Muscle of back (tissue), 3 donors: ENCODE measurements at regions not wholly inside any gene's neighbourhood (a gene's known extent, or its start where the extent isn't known, plus 50 kb on each side); places are given as distances from the start of the nearest gene placed in this dataset.

Experiments used
- DNase-seq, 3 donors: peaks; one replicate each; pipeline versions ENCODE4 v3.0.0 to v3.0.0-alpha.2; 2013

DNA sequence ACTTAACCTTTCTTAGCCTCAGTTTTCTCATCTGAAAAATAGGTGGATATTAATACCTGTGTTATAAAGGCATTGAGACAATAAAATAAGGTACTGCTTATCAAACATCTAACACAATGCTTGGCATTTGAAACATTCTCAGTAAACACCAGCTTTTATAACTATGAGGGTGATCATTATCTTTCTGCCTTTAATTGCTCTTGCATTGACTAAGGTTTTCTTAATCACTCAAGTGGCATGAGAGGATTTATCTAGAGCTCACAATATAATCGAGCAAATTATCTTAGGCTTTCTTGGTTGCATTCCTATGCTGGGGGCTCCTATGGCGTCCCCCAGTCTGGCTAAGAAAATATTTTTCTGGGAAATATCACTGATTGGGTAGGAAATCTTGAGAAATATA lies 716.4 kb upstream of the MARCKS start:
- DNase-seq = no peak

DNA sequence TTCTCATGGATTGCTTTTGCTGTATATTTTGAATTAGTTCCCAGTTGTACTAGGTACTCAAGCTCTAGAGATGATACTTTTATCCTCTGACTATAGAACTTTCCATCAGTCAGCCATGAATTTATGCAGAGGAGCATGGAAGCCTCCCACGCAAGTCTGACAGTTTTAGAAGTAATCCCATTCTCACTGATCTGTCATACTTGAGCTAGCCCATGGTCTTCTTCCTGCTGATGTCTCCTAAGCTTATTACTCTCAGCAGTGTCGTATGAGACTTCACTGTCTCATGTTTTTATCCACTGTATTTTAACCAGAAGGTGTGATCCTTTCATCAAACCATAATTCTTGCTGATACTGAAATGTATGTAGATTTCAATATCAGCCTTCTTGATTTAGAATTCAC lies 715.2 kb upstream of the MARCKS start:
- no peak for DNase-seq

DNA sequence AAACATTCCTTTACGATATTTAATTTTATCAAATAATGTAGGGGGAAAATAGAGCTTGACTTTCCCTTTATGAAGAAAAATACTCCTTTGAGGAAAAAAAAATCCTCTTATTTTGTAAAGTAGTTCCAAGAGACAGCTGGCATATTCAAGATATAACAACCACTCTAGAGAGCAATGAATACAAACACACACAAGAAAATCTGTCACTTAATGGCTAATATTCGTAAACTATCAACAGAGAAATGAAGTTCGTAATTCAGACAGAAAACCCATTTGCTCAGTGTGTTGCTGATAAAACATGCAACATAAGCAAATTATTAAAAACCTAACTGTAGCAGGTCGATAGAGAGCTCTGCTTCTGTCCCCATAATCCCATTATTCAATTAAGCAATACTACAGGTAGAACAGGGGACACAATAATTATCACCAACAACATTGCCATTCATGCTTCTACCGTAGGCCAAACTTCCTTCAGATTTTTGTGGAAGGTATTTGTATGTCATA lies 714.4 kb upstream of the MARCKS start:
- DNase-seq = no peak

DNA sequence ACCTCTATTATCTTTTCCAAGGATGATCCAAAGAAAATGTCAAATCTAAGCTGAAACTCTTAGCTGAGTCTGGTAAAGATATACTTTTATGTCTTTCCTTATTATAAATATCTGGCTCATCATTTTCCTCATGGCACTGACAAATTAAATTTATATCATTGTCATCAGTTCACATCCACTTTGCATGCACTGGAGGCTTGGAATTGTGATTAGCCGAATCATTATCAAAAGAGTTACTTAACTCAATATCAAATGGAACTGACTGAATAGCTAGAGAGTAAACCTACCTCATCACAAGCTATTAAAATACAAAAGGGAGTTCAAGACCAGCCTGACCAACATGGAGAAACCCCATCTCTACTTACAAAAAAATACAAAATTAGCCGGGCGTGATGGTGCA lies 713.9 kb upstream of the MARCKS start:
- DNase-seq = no peak

DNA sequence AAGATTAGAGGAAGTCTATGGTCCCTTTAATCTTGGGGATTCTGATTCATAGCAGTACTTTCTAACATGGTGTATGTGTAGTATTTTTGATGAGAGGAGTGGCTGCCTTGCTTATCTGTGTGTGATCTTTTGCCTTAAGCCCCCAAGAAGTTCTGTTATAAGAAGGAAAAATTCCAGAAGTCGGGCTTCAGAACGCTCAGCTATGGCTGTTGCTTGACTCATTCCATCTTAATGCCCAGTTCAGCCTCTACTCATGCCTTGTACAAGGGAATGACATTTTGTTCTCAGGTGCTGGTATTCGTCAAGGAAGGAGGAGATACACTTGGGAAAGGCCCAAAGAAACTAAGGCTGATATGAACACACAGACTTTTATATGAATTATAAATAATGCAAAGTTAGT lies 713.0 kb upstream of the MARCKS start:
- no peak for DNase-seq

DNA sequence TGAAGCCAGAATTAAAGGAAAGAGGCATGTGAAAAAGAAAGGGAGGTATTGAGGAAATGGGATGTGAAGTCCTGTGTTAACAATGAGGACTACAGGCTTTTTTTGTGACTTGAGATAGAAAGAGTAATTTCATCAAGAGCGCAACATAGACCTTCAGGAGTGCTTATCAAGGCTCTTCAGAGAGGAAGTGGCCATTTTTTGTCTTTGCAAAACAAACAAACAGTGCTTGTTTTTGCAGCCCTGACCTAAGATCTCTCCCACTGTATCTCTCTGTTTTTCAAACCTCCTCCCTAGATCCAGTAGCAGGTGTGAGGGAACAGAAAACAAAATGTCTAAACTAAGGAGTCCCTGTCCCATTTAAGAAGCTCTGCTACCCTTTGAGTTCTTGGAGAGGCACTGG lies 710.3 kb upstream of the MARCKS start:
- DNase-seq = no peak

DNA sequence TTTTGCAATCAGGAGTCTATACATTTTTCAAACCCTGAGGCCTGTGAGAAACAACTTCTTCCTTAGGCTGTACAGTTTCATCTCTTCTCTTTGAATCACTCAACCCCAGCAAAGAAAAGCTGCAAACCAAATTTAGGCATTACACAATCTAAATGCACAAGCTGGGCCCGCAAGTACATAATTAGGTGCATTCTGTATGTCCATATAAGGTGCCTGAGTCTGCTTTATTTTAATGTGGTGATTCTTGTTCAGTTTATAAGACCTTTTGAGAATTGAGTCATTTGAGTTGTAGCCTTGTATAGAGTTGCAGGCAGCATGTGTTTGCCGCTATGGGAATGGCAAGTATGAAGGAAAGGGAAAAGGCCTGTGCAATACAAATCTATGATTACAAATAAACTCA lies 709.6 kb upstream of the MARCKS start:
- DNase-seq = peak in 1 of 3 donors; percentile 84

DNA sequence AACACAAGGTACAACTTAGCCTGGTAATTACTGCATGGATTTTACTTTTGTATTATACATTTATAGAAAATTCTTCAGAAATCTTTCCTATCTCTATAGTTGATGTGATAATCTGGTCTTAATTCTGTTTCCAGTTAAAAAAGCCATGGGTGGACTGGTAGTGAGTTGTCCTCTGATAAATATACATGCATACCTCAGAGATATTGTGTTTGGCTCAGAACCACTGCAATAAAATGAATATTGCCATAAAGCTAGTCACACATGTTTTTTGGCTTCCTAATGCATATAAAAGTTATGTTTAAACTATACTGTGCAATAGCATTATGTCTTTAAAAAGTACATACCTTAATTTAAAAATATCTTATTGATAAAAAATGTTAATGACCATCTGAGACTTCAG lies 708.6 kb upstream of the MARCKS start:
- DNase-seq = no peak

DNA sequence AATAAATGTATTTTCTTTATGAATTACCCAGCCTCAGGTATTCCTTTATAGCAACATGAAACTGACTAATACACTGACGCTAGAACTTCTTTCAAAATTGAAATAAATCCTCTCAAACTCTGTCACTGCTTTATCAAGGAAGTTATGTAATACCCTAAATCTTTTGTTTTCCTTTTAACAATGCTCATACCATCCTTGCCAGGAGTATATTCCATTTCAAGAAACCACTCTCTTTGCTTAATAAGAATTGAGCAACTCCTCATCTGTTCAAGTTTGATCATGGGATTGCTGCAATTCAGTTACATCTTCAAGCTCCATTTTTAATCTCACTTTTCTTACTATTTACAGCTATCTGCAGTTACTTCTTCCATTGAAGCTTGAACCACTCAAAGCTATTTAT lies 707.6 kb upstream of the MARCKS start:
- no peak for DNase-seq

DNA sequence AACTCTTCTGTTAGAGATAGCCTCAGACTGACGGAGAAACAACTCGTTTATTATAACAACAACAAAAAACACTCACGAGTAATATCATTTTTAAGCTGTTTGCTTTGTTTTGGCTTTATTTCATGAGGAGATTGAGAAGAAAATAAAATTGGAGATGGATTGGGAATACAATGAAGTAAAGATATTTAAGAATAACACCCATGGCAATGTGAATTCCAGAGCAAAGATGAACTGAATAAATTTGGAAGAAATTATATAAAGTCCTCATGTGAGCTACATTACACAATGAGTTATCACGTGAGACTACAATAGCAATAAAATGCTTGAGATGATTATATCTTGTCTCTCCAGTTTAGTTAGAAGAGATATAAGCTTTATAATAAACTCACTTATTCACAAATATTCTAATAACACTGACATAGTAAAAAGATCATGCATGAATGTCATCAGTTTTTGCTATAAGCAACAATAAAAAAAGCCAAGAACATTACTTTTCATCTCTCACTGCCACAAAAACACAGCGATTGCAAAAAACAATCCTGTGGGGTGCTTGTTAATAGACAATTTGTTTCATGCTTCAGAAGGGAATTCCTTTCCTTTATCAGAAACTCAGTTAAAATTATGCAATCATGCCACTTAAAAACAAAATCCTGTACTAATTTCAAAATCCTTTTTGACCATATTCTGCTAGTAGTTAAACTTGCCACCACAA lies 696.7 kb upstream of the MARCKS start:
- peak in 2 of 3 donors; percentile 26 to 61 for DNase-seq

DNA sequence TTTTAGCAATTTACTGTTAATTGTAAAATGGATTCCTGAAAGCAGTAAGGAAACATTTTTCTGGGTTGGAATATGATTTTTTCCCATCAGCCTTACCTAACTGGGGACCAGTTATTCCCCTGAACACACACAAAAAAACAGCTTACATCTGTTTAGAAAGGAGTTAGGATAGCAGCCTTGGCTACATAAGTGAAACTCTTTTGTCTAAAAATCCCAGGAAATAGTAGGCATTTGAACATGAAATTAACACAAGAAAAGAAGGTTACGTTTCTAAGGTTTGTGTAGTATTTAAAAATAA lies 696.2 kb upstream of the MARCKS start:
- DNase-seq = no peak

DNA sequence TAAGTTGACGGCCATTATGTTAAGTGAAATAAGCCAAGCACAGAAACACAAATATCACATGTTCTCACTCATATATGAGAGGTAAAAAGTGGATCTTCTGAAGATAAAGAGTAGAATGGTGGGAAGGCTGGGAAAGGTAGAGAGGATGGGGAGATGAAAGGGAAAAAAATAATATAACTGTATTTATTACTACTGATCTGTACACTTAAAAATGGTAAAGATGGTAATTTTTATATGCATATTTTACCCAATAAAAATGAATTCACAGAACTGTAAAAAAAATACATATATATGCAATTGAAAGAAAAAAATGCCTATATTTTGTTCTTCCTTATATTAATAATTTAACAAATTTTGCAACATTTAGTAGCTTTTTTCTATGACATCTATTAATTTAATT lies 694.4 kb upstream of the MARCKS start:
- no peak for DNase-seq

DNA sequence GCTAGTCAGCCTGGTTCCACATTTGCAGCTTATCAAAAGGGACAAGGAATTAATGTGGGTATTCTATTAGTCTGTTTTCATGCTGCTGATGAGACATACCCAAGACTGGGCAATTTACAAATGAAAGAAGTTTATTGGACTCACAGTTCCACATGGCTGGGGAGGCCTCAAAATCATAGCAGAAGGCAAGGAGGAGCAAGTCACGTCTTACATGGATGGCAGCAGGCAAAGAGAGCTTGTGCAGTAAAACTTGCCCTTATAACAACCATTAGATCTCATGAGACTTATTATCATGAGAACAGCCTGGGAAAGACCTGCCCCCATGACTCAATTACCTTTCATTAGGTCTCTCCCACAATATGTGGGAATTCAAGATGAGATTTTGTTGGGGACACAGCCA lies 689.1 kb upstream of the MARCKS start:
- DNase-seq = no peak

DNA sequence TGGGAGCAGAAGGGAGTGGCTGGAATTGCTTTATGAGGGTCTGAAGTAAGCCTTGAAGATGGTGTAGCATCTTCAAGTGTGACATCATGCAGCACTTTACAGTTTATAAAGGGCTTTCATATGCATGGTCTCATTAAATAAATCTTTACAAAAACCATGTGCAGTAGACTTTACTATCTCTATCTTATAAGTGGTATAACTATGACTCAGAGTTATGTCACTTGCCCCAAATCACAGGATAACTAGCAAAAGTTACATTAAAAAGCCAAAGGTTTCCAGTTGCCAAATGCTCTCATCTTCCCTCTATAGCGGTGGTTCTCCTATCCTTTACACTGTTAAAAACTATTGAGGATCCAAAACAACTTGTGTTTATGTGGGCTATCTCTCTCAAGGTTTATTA lies 687.7 kb upstream of the MARCKS start:
- DNase-seq = no peak

DNA sequence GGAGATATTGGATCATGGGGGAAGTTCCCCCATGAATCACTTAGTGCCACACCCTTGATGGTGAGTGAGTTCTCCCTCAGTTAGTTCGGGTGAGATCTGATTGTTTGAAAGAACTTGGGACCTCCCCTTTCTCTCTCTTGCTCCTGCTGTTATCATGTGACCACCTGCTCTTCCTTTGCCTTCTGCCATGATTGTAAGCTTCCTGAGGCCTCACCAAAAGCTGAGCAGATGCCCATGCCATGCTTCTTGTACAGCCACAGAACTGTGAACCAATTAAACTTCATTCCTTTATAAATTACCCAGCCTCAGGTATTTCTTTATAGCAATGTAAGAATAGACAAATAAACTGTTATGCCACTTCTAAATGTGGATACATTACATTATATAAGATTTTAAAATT lies 686.7 kb upstream of the MARCKS start:
- DNase-seq = no peak

DNA sequence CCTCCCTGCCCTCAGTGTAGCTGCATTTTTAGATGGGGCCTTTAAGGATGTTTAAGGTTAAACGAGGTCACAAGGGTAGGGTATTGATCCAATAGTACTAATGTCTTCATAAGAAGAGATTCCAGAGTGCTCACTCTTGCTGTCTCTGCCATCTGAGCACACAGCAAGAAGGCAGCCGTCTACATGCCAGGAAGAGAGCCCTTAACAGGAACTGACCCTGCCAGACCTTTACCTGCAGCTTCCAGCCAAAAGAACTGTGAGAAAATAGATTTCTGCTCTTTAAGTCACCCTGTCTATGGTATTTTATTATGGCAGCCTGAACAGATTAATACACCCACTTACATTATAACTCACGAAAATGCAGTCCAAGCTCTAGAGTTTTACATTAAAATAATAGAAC lies 685.3 kb upstream of the MARCKS start:
- DNase-seq = no peak

DNA sequence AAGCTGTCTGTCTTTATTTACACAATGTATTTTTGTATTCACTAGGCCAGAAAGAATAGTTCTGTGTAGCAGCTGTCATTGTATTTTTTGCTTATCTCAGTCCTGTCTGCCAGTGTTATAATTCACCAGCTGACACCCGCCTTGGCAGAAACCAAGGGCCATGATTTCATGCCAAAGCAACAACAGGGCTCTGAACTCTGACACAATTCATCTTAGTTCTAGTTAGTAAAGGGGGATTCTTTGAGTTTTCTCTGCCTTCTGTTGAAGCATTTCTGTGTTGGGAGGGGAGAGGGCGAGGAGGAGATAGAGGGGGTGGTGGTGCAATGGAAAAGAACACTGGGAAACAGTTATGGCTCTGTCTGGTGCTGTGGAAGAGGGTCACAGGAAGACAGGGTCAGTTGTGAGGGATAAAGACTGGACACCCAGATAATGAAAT lies 684.6 kb upstream of the MARCKS start:
- peak in 2 of 3 donors; percentile 57 to 72 for DNase-seq

DNA sequence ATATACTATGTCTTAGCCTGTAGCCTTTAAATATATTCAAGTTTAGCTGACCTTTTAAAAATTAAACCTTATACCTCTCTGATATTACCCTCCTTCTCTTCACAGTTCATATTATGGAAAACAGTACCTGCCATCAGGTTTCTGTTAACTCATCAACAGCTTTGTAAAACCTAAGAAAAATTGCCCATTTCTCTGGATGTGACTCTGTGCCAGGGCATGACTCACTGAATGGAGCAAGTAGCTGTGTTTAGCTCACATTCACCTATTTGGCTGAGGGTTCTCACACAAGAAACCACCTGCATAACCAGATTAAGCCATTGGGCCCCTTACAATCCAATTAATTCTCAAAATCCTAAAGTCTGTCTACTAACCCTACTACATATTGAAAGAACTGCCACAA lies 678.8 kb upstream of the MARCKS start:
- DNase-seq = no peak

DNA sequence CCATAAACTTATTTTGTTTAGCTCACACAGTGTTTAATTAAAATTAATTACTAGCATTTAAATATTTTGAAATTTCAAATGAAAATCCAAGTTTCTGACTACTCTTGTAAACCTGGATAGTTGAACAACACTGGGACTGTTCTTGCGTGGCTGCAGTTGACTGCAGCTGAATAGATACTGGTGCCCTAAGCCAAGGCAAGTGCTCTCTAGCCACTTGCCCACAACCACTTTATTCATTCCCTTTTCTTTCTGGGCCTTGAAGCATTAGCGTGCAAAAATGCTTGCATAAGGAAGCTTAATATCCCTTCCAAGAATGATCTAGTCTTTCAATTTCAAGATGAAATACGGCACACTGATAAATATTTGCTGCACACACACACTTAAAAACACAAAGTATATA lies 676.0 kb upstream of the MARCKS start:
- DNase-seq = peak in 1 of 3 donors; percentile 19

DNA sequence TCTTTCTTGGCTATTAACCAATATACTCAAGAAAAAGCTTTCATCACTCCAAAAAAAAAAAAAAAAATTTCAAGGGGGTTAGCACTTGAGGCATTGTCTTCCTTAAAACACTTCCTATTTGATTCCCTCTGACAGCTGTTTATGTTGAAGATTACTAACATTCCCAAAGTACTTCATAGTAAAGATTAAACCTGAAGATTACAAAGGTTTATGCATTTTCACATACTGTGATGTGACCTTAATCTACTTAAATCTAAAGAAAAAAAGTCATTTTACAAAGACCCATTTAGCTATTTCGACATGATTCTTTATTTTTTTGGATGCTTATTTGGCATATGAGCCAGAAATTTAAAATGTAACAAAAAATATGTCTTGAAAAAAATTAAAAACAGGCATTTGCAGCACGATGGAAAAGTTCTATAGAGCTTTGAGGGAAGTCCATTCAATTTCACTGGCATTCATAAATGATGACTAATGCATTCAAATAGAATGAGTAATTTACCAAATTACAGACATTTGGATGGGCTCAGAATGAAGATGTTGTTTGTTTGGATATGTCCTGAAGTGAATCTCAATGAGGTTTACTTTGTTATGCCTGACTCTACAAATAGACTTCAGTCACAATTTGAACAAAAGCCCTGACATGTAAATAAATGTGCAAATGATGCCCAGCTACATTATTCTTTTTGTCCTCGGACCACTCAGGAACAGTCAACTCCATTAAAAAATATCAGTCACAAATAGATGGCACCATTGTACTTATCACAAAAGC lies 674.6 kb upstream of the MARCKS start:
- DNase-seq = peak in 2 of 3 donors; percentile 77 to 80

DNA sequence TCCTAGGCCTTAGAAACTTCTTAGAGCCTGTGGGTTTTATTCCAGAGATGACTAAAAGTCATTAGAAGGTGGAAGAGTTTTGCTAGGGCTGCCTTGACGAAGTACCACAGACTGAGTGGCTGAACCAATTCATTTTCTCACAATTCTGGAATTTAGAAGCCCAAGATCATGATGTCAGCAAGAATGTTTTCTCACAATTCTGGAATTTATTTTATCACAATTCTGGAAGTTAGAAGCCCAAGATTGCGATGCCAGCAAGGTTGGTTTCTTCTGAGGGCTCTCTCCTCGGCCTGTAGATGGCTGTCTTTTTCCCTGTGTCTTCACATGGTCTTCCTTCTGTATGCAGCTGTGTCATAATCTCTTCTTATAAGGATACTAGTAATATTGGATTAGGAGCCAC lies 672.9 kb upstream of the MARCKS start:
- DNase-seq = peak in 1 of 3 donors; percentile 91

DNA sequence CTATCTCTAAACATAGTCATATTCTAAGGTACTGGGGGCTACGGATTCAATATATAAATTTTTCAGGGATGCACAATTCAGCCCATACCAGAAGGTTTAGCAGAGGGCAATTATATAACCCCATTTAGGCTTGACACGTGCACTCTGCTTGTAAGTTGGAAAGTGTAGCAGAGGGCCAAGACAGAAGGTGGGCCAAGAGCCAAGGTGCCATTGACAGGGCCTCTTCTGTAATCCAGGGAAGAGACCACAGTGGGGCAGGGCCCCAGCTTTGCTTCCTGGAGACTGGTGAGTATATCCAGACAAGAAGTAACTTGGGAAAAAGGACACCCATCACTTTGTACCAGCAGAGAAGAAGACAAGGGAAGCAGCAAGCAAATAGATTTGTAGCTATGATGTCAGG lies 672.4 kb upstream of the MARCKS start:
- peak in 1 of 3 donors; percentile 15 for DNase-seq

DNA sequence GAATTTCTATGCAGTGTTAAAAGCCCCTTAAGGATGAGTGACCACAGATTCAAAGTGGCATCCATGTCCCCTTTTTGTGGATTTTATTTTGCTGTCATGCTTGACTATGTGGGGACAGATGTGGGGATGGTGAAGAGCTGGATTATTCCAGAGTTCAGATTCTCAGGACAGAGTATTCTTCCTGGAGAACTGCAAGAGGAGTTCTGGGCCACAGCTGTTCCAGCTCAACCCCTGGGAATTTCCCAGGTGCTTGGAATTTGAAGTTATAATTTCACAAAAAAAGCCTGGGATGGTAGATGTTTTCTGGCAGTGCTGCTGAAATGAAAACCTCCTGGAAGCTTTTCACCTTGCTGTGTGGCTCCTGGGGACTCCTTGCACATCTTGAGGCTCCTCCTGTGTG lies 671.8 kb upstream of the MARCKS start:
- peak in 1 of 3 donors; percentile 87 for DNase-seq

DNA sequence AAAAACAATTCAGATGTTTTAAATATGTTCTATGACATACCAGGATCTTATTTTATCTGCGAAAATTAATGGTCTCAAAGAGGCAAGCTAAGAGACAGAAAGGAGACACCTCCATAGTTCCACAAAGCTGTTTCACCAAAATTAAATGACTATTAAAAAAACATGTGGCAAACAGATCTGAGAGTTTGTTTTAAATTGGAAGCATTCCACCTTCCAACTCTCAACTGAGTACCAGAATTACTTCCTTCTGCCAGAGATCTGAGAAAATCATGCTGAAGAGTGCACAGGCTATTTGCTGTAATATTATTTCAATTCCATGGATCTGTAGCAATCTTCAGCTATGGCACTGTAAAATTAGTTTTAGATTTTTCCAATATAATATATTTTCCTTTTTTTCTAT lies 669.5 kb upstream of the MARCKS start:
- DNase-seq = peak in 1 of 3 donors; percentile 75
